Osteocyte (in vitro differentiated cells): ENCODE measurements at regions not wholly inside any gene's neighbourhood (a gene's known extent, or its start where the extent isn't known, plus 50 kb on each side); places are given as distances from the start of the nearest gene placed in this dataset.

Source experiments
- DNase-seq: peaks from one replicate; pipeline ENCODE4 v3.0.0; 2021; ENCODE audit warnings: mixed read lengths; ENCODE audit not compliant: unreplicated experiment; ENCODE audit errors: extremely low spot score
- H3K27ac Mint-ChIP-seq: one replicate; pipeline ENCODE4 v1.8.0; 2021; ENCODE audit warnings: mild to moderate bottlenecking, mixed read lengths; ENCODE audit not compliant: unreplicated experiment
- H3K27me3 Mint-ChIP-seq: one replicate; pipeline ENCODE4 v1.8.0; 2021; ENCODE audit warnings: mixed read lengths; ENCODE audit not compliant: unreplicated experiment
- H3K36me3 Mint-ChIP-seq: one replicate; pipeline ENCODE4 v1.8.0; 2021; ENCODE audit warnings: mixed read lengths; ENCODE audit not compliant: unreplicated experiment
- H3K4me1 Mint-ChIP-seq: one replicate; pipeline ENCODE4 v1.8.0; 2021; ENCODE audit warnings: mixed read lengths; ENCODE audit not compliant: unreplicated experiment
- H3K4me3 Mint-ChIP-seq: one replicate; pipeline ENCODE4 v1.8.0; 2021; ENCODE audit warnings: mild to moderate bottlenecking, moderate library complexity, mixed read lengths; ENCODE audit not compliant: unreplicated experiment
- H3K9me3 Mint-ChIP-seq: one replicate; pipeline ENCODE4 v1.8.0; 2021; ENCODE audit warnings: mixed read lengths; ENCODE audit not compliant: unreplicated experiment
- TF ChIP-seq, protein P1 (sequence below): fragments of 200-600 bp; sonication (generic); IDR thresholded peaks from 2 replicates; pipeline ENCODE4 v1.5.0; 2021; ENCODE audit warnings: antibody characterized with exemption, mild to moderate bottlenecking, moderate library complexity

DNA sequence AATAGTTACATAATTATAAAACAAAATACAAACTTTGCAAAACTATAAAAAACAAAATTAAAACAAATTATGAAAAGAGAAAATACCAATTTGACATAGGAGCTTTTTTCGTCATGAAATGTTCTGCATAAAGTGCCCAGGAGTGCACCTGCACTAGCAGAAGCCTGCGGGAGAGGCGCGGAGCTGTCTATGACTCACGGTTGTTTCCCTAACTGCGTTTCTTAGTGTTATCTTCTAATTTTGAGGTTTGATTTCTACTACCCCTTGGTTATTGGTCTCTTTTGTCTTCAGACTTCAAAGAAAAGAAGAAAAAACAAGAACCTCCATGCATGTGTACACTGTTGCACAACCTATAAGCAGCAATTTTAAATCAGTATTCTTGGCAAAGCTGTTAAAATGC lies 740.9 kb upstream of the LRRC4C start:
- Mint-ChIP-seq H3K27me3 (no peaks in the 10 kb centered on the region), H3K4me1 (no peaks in the 10 kb centered on the region), H3K36me3 (no peaks in the 10 kb centered on the region), H3K9me3 (peaks cover 37% of the 10 kb centered on the region), H3K27ac (no peak overlapping the region), H3K4me3 (no peak overlapping the region)
- TF ChIP-seq, protein P1, sequence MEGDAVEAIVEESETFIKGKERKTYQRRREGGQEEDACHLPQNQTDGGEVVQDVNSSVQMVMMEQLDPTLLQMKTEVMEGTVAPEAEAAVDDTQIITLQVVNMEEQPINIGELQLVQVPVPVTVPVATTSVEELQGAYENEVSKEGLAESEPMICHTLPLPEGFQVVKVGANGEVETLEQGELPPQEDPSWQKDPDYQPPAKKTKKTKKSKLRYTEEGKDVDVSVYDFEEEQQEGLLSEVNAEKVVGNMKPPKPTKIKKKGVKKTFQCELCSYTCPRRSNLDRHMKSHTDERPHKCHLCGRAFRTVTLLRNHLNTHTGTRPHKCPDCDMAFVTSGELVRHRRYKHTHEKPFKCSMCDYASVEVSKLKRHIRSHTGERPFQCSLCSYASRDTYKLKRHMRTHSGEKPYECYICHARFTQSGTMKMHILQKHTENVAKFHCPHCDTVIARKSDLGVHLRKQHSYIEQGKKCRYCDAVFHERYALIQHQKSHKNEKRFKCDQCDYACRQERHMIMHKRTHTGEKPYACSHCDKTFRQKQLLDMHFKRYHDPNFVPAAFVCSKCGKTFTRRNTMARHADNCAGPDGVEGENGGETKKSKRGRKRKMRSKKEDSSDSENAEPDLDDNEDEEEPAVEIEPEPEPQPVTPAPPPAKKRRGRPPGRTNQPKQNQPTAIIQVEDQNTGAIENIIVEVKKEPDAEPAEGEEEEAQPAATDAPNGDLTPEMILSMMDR, result no peak
- DNase-seq, result no peak

DNA sequence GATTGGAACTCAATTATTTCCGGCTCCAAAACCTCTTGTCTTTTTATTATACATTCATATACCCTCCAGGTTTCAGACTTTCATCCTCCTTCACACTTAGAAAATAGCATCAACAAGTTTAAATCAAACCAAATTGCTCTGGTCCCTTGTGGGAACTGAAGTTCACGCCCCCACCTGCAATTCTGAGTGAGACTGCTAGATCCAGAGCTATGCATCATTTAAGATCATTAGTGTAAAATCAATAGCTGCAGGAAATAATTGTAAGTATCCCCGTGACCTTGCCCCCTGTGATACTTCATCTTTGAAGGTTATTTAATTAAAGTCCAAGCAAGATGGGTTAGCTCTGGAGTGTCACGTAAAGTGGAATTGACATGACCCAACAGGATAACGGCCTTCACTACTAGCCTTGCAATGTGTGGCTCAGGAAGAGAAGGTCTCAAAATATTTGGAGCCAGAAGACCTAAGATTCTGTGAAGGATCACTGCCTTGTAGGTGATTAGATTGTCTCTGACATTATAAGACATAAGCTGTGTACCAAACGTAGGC lies 742.2 kb upstream of the LRRC4C start:
- Mint-ChIP-seq H3K9me3 (peaks cover 31% of the 10 kb centered on the region), H3K36me3 (no peaks in the 10 kb centered on the region), H3K4me3 (no peak overlapping the region), H3K4me1 (no peaks in the 10 kb centered on the region), H3K27me3 (no peaks in the 10 kb centered on the region), H3K27ac (no peak overlapping the region)
- TF ChIP-seq, protein P1, result no peak
- no peak for DNase-seq

DNA sequence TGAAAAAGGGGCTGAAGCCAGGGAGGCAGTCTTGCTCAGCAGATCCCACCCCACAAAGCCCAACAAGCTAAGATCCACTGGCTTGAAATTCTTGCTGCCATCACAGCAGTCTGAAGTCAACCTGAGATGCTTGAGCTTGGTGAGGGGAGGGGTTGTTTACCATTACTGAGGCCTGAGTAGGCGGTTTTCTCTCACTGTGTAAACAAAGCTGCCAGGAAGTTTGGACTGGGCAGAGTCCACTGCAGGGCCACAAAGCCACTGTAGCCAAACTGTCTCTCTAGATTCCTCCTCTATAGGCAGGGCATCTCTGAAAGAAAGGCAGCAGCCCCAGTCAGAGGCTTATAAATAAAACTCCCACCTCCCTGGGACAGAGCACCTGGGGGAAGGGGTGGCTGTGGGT lies 746.1 kb upstream of the LRRC4C start:
- Mint-ChIP-seq H3K4me1 (no peaks in the 10 kb centered on the region), H3K36me3 (no peaks in the 10 kb centered on the region), H3K9me3 (peaks cover 46% of the 10 kb centered on the region), H3K27ac (no peak overlapping the region), H3K4me3 (no peak overlapping the region), H3K27me3 (no peaks in the 10 kb centered on the region)
- DNase-seq, result no peak
- TF ChIP-seq, protein P1, result no peak

DNA sequence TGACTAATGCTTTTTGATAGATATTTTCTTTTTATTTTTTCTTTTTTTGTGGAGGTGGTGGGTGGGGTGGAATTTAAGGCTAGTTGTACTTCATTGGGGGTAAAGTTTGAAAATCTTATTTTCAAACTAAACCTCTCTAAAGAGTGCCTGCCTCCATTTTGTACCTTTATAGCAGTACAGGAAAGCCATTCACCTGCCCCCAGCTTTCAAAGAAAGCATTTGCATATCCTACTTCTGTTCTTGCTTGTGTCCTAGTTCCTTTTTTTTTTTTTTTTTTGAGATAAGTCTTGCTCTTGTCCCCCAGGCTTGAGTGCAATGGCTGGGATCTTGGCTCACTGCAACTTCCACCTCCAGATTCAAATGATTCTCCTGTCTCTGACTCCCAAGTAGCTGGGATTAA lies 766.2 kb upstream of the LRRC4C start:
- peaks cover 14% of the 10 kb centered on the region for H3K9me3 Mint-ChIP-seq

DNA sequence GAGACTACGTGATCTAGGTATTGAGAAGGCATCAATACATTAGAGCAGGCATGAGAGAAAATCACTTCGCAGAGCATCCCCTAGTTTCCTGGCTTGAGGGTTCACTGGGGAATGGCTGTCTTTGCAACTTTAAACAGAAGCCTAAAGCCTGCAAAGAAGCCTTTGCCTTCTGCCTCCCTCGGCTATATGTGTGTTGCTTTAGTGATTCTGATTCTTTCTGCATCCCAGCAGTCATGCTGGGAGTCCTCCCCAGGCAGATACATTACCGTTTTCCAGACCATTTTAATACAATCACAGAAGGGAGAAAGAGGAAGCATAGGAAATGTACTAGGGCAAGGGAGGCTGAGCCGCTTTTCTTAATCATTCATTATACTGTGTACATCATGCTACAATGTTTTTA lies 773.2 kb upstream of the LRRC4C start:
- Mint-ChIP-seq H3K9me3 (peaks cover 43% of the 10 kb centered on the region), H3K27ac (no peak overlapping the region), H3K4me3 (no peak overlapping the region), H3K4me1 (no peaks in the 10 kb centered on the region), H3K36me3 (no peaks in the 10 kb centered on the region), H3K27me3 (no peaks in the 10 kb centered on the region)
- no peak for DNase-seq
- TF ChIP-seq, protein P1, result no peak

More for the DNA sequence above, 766.2 kb upstream of the LRRC4C start:
- Mint-ChIP-seq H3K4me1 (no peaks in the 10 kb centered on the region), H3K4me3 (no peak overlapping the region), H3K27me3 (no peaks in the 10 kb centered on the region), H3K36me3 (no peaks in the 10 kb centered on the region), H3K27ac (no peak overlapping the region)
- TF ChIP-seq, protein P1, result no peak
- DNase-seq, result no peak
